Smooth muscle cell of the brain vasculature (primary cell): ENCODE measurements at regions not wholly inside any gene's neighbourhood (a gene's known extent, or its start where the extent isn't known, plus 50 kb on each side); places are given as distances from the start of the nearest gene placed in this dataset.

Experiments used
- DNase-seq: peaks from one replicate; pipeline ENCODE4 v3.0.0-alpha.2; 2012; ENCODE audit warnings: low read depth, low spot score

DNA sequence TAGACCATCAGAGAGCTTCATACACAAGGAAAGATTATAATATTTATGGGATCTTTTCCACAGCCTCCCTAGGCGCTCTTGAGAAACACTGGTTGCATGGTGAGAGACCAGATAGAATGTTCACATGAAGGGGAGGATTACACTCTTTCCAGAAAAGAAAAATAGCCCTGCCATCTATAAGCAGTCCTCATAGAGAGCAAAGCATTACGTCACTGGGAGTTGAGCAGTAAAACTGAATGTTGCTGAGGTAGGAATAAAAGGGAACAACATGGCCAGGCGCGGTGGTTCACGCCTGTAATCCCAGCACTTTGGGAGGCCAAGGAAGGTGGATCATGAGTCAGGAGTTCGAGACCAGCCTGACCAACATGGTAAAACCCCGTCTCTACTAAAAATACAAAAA lies 1934.3 kb downstream of the SUCLG1 start:
- DNase-seq, result no peak

DNA sequence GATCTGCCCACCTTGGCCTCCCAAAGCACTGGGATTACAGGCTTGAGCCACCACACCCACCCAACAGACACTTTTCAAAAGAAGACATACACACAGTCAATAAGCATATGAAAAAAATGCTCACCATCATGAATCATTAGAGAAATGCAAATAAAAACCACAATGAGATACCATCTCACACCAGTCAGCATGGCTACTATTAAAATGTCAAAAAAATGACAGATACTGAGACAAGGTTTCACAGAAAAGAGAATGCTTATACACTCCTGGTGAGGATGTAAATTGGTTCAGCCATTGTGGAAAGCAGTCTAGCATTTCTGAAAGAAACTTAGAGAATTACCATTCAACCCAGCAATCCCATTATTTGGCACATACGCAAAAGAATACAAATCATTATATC lies 1947.2 kb downstream of the SUCLG1 start:
- no peak for DNase-seq

DNA sequence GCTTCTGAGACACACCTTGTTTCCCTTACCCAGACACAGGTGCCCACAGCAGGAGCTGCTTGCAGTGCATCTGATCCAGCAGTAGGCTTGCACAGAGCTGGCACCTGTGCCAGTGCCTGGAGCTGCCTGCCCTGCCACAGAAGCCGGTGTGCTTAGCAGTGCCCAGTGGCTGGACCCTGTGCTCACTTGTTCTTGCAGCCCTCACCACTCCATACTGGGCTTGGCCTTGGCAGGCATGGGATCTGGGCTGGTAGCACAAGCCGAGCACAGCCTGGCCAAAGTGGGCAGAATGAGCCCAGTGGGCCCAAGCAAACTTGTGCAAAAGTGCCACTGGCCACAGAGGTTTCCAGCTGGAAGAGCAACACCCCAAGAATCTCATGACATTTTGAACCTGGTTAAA lies 1950.4 kb downstream of the SUCLG1 start:
- no peak for DNase-seq

DNA sequence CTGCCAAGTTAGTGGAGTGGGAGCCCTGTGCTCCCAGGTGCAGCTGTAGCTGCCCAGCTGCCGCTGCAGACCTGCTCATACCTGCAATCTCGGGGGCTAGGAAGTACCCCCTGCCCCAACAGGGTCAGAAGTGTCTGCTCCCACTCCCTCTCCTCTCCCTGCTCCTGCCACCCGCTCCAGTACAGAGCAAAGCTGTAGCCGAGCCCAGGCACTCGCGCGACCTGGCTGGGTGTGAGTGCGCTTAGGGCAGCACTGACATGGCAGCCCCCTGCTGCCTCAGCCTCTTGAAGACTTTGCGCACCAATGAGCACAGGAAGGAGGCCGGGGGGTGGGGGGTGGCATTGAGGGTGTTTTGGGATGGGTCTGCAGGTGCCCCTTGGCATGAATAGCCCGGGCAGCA lies 1951.4 kb downstream of the SUCLG1 start:
- no peak for DNase-seq

DNA sequence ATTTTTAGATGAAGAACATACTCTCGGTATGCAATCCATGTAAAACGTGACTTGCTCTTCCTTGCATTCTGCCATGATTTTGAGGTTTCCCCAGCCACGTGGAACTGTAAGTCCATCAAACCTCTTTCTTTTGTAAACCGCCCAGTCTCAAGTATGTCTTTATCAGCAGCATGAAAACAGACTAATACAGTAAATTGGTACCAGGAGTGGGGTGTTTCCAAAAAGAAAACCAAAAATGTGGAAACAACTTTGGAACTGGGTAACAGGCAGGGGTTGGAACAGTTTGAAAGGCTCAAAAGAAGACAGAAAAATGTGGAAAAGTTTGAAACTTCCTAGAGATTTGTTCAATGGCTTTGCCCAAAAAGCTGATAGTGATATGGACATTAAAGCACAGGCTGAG lies 1957.9 kb downstream of the SUCLG1 start:
- DNase-seq, result no peak

DNA sequence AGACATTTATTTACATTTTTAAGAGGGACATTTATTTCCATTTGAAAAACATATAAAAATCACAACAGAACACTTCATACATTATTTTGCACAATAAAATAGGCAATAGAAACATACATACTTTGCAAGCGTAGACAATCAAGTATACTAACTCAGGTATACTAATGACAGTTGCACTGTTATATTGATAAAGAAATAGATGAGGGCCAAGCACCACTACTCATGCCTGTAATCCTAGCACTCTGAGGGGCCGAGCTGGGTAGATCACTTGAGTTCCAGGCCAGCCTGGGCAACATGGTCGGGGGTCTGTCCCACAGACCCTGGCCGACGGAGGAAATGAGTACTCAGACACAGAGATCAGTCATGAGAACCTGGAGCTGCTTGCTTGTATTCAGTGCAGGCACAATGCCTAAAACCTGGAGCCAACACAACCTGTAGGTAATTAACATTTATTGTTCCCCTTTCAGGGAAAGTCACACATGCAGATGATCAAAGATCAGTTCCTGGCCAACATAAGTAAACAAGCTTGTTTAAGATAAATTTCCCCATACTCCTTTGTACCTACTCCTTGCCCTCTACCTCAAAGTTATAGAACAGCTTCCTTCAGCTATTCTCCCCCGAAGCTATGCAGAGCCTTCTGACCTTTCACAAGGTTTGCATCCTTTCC lies 1960.2 kb downstream of the SUCLG1 start:
- no peak for DNase-seq

DNA sequence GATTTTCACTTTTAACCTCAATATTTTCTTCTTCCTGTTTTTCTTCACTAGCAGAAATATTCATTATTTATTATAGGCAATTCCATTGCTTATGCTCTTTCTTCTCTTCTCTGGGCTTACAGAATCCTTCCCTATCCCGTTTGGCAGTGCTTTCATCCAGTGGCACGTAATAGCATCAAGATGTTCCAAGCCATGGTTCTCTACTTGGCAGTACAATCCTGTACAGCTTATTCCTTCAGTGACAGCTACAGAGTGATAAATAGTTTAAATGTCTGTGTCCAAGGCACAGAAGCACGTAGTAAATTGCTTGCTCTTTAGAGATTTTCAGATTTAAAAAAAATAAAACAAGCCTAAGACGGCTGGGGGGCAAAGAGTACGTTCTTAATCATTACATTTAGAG lies 1964.3 kb downstream of the SUCLG1 start:
- no peak for DNase-seq

DNA sequence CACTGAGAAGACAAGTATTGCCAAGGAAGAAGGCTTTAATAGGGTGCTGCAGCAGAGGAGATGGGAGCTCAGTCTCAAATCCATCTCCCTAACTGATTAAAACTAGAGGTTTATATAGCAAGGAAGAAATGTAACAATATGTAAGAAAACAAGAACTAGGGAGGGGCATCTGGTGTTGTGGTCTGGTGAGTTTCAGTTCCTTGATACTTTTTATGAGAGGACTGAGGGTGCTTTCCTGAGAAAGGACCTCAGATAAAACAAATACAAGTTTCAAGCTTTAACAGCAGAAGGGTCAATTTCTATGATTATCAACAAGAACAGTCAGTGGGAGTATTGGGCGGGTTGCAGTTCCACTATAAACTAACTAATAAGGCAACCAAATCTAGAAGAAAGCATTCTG lies 1967.5 kb downstream of the SUCLG1 start:
- DNase-seq, result no peak

DNA sequence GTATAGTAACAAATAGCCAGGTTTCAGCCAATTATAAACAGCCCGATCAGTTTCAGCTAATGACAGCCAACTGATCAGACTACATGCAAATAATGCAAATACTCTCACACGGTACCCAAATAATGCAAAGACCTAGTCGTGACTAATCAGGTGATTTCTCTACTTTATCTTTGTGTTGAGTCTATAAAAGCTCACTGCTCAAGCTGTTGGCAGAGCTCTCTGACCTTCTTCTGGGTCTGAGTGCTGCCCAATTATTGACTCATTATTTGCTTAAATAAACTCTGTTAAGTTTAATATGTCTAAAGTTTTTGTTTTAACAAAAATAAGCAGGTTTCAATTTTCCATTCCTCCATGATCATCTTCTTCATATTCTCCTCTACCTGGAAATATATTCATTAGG lies 1971.7 kb downstream of the SUCLG1 start:
- no peak for DNase-seq

DNA sequence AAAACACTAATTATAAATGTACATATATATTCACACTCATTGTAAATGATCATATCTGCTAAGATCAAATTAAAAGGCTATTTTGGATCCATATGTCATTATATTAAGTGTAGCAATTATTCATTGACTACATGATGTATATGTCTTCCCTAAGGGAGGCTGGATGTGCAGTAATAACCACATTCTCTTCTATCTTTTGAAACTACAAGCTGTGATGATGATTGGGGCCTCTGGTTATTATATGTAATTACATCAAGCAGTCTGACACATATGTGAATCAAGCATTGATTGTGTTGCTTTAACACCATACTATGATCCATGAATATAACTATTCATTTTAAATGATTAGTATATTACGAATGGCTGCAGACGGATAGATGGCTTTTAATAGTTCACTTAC lies 1973.4 kb downstream of the SUCLG1 start:
- no peak for DNase-seq

DNA sequence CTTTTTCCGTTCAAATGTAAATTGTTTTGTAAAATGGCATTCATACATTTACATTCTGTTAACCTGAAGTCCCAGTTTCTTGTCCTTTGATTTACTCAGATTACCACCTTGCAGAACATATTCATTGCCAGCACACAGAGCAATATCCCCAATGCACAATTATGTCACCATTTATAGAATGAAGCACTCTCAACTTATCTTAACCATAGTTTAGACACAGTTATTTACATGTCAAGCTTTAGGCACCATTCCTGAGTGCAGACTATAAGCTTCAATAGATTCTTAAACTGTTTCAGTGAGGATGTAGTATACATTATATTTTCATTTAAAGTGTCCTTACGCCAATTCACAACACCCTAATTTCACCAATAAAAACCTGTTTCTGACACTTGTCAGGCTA lies 1977.9 kb downstream of the SUCLG1 start:
- DNase-seq, result no peak

DNA sequence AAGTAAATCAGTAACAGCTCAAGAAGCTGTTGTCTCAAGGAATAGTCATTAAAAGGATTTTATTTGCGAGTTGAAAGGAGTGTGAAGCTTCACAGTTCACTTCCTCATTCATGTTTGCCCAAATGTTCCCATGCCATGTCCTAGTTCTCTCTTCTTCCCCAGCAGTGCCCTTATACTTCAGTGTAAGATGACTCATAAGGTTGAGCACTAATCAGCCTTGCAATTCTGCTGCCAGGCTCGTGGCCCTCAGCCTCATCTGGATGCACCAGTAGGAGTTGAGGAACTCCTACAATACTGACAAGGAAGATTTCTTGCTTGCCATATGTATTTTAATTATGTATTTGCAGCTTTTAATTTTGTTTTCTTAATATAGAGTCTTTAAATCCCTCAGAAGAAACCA lies 1980.4 kb downstream of the SUCLG1 start:
- no peak for DNase-seq

DNA sequence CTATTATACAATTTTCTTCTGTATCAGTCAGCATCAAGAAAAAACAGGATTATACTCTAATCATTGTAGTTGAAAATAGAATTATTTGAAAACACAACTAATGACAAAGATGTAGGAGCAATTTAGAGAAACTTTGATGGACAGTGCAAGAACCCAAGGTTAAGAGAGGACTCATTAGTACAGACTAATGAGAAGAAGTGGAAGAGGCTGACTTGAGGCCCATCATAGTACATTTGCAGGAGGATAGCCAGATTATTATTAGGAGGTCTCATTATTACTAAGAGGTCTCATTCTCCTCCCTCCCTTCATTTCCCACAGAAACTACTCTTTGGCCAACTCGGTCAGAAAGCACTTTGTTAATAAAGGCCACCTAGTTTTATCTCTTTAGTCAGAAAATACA lies 1983.0 kb downstream of the SUCLG1 start:
- DNase-seq, result no peak

DNA sequence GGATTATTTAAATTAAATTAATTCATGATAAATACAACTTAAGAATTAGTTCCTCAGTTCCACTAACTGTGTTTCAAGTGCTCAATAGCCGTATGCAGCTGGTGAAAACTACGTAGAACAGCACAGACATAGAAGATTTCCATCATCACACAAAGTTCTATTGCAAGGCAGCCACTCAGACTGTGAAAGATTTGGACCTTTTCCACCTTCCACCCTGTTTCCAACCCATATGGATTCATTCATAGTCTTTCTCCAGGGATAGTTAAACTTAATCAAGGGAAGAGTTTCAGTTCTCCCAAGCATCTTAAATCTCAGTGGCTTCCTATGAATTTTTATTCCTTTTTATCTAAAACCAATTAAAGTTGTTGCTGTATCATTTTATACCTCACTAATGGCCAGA lies 2030.8 kb downstream of the SUCLG1 start:
- DNase-seq, result no peak

DNA sequence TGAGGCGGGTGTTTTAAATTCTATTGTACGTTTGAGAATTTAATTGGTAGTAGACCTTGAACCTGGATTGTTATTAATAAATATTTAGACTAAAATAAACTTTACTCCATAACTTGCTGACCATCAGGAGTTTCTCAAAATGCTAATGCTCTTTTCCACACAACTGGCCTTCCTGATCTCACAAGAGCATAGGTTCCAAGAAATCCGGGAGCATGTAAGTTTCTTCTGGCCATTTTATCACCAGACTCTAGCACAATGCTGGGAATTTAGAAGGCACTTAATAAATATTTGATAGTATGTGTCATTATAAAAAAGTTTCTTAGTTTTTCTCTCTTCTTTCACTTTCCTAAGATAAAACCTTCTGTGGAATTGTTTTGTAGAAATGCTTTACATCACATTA lies 2047.1 kb downstream of the SUCLG1 start:
- no peak for DNase-seq

DNA sequence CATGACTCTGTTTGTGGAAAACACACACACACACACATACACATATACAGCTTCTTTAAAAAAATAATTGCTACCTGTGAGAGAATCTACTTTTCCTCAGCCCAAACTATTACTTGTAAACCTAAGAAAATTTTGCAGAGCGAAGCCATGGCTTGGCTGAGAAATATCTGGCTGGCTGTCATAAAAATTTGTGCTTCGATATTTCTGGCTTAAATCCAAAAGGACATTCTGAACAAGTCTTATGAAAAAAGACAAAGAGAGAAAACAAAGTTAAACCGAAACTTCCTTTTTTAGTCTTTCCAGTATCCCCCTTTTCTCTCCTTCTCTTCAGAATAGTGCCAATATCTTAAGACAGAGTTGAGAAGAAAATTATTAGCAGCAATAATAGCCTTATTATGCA lies 2048.0 kb downstream of the SUCLG1 start:
- no peak for DNase-seq

DNA sequence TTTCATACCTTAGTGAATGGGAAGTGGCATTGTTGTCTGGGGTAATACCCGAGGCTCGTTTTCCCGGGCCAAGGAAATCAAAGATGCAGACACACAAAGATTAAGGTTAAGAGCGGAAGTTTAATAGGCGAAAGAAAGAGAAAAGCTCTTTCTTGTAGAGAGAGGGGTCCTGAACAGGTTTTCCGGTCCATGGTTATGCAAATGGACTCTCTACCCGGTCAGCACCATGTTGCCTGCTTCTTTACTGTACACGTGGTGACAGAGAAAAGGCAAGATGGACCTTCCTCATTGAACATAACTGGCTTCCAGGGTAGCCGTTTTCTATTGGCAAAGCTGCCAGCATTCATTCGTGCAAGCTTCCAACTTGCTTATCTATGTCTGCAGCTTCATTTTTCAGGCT lies 2063.5 kb downstream of the SUCLG1 start:
- DNase-seq, result no peak

DNA sequence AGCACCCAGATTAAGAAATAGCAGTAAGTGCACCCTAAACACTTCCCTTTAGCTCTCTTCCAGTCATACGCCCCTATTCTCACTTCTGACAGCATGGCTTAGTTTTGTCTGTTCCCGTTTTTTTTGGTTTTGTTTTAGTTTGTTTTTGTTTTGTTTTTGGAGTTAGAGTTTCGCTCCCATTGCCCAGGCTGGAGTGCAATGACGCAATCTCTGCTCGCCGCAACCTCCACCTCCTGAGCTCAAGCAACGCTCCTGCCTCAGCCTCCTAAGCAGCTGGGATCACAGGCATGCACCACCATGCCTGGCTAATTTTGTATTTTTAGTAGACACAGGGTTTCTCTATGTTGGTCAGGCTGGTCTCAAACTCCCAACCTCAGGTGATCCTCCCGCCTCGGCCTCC lies 2067.7 kb downstream of the SUCLG1 start:
- no peak for DNase-seq

DNA sequence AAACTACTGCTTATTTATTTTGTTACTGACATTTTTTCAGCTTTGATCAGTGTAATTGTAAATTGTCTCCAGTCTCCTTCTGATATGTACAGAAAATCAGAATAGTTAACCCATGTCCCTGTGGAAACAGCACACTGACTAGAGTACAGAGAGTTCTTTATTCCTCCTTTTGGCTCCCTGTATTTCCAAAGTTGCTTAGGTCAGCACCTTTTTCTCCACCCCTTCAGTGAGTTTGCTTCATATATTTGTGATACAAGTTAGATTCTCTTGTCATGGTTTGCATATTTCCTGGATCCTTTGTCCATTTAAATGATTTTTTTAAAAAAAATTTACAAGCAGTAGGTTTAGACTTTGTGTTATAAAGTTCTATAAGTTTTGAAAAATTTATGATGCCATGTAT lies 2051.1 kb upstream of the LRRTM1 start:
- no peak for DNase-seq

DNA sequence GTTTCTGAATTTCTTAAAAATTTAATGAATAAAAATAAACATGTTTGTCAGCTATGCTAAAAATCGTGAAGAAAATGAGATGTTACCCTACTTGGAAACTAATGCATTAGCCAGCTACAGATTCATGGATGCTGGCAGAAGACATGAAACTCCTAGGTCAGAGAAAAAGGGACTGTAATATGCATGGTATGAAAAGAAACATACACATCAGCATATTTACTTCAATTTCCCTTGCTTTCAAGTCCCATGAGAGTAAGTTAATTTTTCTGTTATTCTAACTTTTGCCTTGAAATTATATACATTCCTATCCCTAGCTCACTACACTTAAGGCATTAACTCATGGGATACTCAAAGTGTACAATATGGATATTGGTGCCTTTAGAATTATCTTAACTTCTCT lies 2041.4 kb upstream of the LRRTM1 start:
- DNase-seq, result no peak

DNA sequence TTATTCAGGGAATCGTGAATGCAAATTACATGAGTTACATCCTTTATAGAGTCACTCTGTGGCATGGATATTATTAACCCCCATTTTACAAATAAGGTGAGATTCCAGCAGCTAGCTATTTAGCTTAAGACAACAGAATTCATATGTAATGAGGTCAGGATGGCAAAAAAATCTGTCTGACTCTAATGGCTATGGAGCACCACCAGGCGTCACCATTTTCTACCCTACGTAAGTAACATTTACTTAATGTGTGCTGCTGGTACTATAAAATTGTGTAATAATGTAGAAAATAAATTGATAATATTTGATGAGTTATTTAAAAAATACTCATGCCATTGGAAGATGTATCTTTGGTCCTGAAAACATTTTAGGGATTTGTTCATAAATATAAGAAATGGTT lies 2040.1 kb upstream of the LRRTM1 start:
- no peak for DNase-seq

DNA sequence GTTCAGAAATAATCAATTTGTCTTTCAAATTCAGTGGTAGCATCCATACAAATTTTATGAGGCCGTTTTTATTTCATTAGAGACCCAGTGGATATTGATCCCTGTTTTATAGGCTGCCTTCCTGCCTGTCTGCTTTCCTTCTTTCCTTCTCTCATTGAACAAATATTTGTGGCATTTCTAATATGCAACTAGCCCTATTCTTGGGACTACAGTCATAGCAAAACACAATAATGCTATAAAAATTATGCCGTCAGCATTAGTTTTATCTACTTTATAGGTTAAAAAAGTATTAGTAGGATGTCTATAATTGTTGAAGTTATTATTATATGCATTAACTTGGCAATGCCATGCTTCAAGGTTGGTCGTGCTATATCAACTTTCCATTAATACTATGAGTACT lies 2037.8 kb upstream of the LRRTM1 start:
- no peak for DNase-seq

DNA sequence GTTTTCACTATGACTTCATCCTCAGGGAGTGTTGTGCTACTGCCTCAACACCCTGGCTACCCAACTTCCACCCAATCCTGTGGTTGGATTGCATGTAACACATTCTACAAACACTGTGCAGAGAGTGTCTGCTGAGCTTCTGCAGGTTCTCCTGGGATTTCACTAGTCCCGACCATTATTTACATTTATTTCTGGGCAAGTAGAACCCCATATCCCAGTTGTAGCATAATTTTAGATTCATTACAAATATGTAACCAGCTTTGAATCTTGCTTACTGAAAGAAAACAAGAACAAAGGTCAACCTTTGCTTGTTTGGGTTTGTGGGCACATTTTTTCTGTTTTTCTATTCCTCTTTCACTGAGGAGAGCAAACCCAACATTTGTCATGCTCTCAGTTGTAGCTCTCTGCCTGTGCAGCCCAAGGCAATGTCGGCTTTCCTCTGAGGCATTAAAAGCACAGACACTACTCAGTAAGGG lies 2036.1 kb upstream of the LRRTM1 start:
- no peak for DNase-seq

DNA sequence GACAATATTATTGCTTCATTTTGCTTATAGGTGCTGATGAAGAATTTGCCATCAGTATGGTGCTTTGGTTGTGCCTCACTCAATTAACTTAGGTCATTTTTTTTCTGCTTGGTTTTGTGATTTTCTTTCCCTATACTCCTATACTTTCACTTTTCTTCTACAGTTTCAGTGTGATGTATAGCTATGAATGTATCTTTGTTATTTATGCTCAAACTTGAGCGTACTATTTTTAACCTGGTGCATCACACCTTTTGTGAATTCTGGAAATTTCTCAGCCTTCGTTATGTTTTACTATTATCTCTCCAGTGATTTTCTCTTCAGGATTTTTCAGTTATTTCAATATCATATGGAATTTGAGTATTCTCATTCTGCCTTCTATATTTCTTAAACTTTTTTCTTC lies 2035.3 kb upstream of the LRRTM1 start:
- no peak for DNase-seq
